NT2/D1 (cell line): ENCODE measurements at regions not wholly inside any gene's neighbourhood (a gene's known extent, or its start where the extent isn't known, plus 50 kb on each side); places are given as distances from the start of the nearest gene placed in this dataset.

Experiments used
- SUZ12 ChIP-seq: IDR thresholded peaks from 2 replicates; pipeline ENCODE4 v1.6.1; 2011; ENCODE audit not compliant: insufficient read length, insufficient read depth; ENCODE audit errors: extremely low read depth
- YY1 ChIP-seq: IDR thresholded peaks from 2 replicates; pipeline ENCODE4 v1.6.1; 2011; ENCODE audit not compliant: insufficient read length, insufficient read depth

DNA sequence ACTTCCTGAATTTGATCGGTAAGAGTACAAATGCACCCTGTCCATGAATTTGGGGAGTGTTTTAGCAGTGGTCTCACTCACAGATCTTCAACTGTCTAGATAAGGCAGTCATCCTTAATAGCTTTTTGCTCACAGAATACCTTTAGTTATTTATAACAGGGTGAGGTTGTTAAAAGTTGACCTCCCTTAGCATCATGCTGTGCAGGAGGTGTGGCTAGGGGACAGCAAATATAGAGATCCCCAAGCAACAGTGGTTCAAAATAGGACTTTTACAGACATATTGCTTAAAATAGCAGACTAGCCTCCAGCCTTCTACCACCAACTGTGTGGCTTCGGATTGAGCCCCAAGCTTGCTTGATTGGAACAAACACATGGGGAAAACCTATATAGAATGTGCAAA, 724.4 kb downstream of the TLE1 start:
- TF ChIP-seq SUZ12 (no peak), YY1 (no peak)
